ENCODE measurements at regions not wholly inside any gene's neighbourhood (a gene's known extent, or its start where the extent isn't known, plus 50 kb on each side); places are given as distances from the start of the nearest gene placed in this dataset.

GRCh38 chr5:5570646-5571045 is 148.2 kb downstream of the ICE1 start:
- no peak for TF ChIP-seq EZH2phosphoT487 (IDR thresholded peaks at IDR 0.05; ENCODE audit: insufficient read depth, low read depth)
- no peak for TF ChIP-seq EZH2 (IDR thresholded peaks at IDR 0.05; ENCODE audit: insufficient read depth, poor library complexity, severe bottlenecking)

Measured in GM23248 (cell line).